Activated T-cell treated with anti-CD3 and anti-CD28 coated beads, Interleukin-2, amount 50 U/mL, for 48 hours (primary cell): ENCODE measurements at regions not wholly inside any gene's neighbourhood (a gene's known extent, or its start where the extent isn't known, plus 50 kb on each side); places are given as distances from the start of the nearest gene placed in this dataset.

Source experiments
- DNase-seq, 2 experiments: peaks; one replicate each; pipeline ENCODE4 v3.0.0-alpha.2; 2020

DNA sequence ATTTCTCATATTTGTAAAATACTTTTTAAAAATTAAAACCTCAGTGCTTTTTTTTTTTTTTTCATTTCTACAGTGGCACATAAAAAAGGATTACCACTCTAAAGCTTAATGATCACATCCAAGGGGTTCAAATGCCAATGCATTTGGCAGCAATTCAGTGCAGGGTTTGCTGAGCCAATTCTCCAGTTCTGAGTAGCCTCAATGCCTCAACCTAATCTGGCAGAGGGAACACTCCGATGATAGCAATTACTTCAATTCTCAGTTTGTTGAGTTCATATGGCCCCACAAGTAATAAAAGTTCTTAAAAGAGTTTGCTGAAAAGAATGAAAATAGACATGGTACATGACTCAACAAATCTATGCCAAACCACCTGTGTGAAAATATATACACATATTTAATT lies 79.3 kb upstream of the RBMS3 start:
- no peak for DNase-seq

DNA sequence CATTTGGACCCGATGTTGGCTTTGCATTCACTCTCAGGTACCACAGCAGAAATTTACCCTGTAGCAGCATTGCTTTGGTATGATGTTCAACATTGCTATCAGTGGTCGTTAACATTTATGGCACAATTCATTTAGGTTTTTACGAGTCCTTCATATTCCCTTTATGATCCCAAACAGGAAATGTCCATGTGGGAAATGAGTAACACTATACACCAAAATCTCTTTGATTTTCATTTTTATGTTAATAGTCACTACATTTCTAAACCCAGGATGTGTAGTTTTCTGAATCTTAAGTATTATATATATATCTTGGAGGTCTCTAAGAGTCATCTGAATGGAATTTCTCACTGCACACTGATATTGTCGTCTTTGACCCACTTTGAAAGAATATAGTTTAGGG lies 78.5 kb upstream of the RBMS3 start:
- DNase-seq, result no peak

DNA sequence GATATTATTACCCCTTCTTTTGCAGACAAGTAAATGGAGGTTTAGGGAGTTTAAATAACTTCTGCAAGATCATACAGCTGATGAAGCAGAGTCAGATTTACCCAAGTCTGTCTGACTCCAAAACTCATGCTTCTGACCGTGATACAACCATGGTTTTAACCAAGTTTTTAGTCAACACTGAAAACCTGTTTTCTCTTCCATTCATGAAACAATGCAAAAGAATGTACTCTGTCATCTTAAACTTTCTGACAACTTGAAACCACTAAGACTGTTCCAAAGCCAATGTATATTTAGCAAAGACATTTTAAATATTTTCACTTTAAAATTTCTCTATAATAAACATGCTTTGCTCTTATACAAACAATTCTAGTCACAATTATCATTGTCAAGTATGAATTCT lies 77.0 kb upstream of the RBMS3 start:
- DNase-seq, result no peak

DNA sequence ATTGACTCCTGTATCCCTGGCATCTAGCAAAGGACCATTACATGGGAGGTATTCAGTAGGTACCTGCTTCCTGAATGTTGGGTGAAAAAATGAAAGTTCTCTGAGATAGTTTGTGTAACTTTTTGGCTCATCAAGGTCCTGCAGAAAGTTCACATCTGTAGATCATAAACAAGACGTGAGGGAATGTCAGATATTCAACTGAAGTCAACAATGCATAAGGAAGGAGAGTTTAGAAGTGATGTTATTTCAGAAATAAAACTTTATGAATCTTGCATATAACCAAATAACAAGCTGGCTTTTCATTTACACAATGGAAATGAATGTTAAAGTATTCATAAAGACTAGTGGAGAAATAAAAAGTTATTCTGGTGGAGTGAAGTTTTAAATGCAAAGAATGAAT lies 73.4 kb upstream of the RBMS3 start:
- DNase-seq, result no peak

DNA sequence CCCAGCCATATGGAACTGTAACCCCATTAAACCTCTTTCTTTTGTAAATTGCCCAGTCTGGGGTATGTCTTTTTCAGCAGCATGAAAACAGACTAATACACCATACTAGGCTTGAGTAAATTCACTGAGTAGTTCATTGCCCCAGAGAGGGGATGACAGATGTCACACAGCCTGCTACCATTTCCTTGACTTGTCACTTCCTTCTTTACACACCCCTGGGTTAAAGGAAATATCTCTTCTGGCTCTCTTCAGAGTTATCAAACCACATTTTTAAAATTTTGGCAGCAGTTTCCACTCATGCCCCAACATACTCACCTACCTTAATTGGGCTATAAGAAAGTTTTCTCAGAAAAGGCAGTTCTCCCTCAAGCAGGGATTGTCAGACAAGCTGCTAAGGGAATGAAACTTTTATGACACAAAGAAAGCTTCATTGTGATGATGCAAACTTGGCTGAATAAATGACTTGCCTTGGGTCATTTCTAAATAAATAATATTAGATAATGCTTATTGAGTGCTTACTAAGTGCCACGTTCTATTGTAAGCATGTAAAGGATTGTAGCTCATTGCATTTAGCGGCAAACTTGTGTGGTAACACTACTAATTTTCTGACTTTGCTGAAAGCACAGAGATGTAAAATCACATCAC lies 68.0 kb upstream of the RBMS3 start:
- no peak for DNase-seq

DNA sequence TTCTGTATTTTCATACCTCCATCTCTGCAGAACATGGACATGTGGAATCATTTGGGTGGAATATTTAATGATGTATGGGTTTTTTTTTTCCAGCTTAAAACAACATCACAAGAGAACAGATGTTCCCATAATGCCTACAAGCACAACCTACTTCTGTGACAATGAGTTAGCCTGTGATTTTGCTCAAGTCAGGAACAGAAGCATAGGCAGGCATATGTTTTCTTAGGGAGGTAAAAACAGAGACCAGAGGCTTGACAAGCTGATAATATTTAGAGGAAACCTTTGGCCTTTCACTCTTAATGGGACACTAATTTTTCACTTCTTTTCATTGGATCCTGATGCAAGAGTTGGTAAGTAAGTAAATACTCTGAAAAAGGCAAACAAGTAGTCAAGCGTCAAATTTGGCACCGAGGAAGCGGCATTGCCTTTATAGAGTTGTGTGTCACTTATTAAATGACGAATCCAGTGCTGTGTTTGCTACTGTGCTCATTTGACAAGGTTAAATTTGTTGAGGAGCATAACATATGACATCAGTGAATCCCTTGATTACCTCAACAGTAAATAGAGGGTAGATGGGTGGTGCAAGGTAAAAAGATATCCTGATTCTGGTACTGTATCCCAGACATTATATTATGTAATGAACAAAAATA lies 66.7 kb upstream of the RBMS3 start:
- no peak for DNase-seq

DNA sequence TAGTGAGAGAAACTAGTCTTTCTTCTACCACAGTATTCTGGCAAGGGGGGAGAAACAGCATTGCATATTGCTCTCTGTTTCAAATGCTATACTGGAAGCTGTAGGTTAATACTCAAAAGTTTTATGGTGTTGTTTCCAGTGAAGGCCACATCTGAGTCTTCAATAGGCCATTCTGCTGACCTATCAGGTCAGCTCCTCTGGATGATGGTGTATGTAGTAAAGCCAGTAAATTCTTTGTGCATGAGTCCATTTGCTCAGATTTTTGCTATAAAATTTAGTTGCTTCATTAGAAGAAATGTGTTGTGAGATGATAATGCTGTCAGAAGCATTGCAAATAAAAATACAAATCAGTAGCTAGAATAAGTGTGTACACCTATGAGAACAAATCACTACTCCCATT lies 64.9 kb upstream of the RBMS3 start:
- no peak for DNase-seq

DNA sequence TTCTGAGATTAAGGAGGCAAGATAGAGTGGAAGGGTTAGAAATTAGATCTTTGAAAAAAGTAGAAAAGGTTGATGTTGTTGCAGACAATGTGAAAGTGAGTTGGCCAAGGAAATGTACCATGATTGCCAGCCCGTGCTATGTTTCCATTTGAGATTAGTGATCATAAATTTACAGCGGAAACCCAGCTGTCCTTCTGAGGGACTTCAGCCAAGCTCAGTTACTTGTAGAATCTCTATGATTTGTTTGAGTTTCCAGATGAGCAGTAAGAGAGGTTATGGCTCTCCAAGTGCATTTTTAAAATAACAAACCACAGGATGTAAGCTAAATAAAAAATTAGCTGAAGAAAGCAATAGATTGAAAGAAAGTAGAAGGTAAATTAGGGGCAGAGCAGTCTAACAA lies 54.2 kb upstream of the RBMS3 start:
- DNase-seq, result no peak

DNA sequence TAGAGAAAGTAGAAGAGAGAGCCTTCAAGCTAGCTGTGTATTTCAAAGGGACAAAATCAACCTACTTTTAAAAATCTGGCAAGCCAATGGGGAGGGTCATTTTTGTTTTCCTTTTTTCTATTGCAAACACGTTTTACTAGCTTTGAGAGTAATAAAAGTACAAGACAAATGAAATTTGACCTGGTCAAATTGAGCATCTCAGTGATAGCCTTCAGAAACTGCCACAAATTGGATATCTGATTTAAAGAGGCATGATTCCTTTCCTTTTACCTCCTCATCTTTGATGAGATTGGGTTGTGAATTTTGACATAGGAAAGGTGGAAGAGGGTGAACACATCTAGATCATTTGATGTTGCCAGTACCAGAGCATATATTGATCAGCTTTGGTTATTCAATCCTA lies 53.6 kb upstream of the RBMS3 start:
- DNase-seq, result no peak
